ENCODE measurements at regions not wholly inside any gene's neighbourhood (a gene's known extent, or its start where the extent isn't known, plus 50 kb on each side); places are given as distances from the start of the nearest gene placed in this dataset.
"Not testable (repeated sequence)": the region's sequence is repeated elsewhere in the genome, so short reads cannot be mapped to it uniquely, and the experiment has no call there.

DNA sequence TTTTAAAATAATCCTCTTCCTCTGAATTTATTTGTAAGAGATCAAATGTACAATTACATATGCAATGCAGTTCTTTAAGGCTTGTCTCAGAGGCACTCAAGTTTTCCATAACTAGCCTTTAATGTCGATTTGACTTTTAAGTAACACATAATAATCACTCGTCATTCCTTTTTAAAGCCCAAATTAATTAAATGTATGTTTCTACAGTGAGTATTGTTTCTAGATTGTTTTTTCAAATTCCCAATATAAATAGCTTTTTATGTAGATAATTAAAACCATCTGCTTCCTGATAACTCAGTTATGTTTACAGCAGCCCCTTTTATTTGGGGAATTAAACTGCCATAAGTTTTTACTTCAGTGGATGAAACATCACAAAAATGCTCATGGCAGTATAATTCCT is 185.1 kb downstream of the ETNK1 start:
- H3K4me1 ChIP-seq (ENCODE audit: insufficient read depth, low read length): no peaks in the 10 kb centered on the region; the same call in 1 of the 2 replicates
- 100% methylated on average over 1 of the region's 2 CpGs for WGBS
- H3K9me3 ChIP-seq (ENCODE audit: insufficient read depth, low read depth, low read length): no peaks in the 10 kb centered on the region
- no peaks in the 10 kb centered on the region for H3K27me3 ChIP-seq (ENCODE audit: insufficient read depth, low read length)
- no peak overlapping the region for H3K4me3 ChIP-seq (ENCODE audit: low read length)
- H3K9ac ChIP-seq (ENCODE audit: low read depth, low read length): no peak overlapping the region
- no peaks in the 10 kb centered on the region for H3K36me3 ChIP-seq (ENCODE audit: insufficient read depth, low read length)
- no peak overlapping the region for H3K27ac ChIP-seq (ENCODE audit: low read depth, low read length)

DNA sequence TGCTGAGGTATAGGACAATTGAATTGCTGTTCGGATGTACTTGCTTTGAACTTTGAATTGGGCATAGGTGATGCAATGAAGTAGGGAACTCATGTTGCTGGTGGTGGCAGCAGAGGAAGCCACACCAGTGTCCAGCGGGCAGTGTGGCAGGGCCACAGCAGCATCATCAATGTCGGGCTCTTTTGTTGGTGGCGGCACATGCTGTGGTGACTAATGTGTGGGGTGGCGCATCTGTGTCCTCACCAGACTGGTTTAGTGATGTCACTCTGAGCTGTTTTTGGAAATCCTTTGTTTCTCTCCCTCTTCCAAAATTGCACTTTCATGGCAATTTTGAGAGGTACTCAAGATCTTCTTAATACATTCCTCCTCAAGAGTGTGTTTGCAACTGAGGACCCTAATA is 187.6 kb downstream of the ETNK1 start:
- no peak overlapping the region for H3K4me3 ChIP-seq (ENCODE audit: low read length)
- peaks cover 7% of the 10 kb centered on the region; the same call in 1 of the 2 replicates for H3K4me1 ChIP-seq (ENCODE audit: insufficient read depth, low read length)
- H3K9ac ChIP-seq (ENCODE audit: low read depth, low read length): no peak overlapping the region
- no peaks in the 10 kb centered on the region for H3K36me3 ChIP-seq (ENCODE audit: insufficient read depth, low read length)
- no peaks in the 10 kb centered on the region for H3K27me3 ChIP-seq (ENCODE audit: insufficient read depth, low read length)
- no peak overlapping the region for H3K27ac ChIP-seq (ENCODE audit: low read depth, low read length)
- no peaks in the 10 kb centered on the region for H3K9me3 ChIP-seq (ENCODE audit: insufficient read depth, low read depth, low read length)
- 93% methylated on average over 5 of the region's 5 CpGs for WGBS

DNA sequence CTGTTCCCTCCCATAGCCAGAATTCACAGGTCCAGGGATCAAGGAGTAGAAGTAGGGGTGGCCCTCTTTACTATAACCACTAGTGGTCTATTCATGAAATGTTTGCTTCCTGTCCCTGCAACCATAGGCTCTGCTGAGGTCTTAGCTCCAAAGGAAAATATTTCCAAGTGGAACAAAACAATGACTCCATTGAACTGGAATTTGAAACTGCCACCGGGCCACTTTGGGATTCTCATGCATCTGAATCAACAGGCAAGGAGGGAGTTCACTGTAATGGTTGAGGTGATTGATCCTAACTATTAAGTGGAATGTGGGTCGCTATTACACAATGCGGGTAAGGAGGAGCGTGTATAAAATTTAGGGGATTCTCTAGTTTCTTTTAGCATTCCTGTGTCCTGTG is 197.0 kb downstream of the ETNK1 start:
- peaks cover 3% of the 10 kb centered on the region; the same call in 1 of the 2 replicates for H3K9me3 ChIP-seq (ENCODE audit: insufficient read depth, low read depth, low read length)
- no peak overlapping the region for H3K9ac ChIP-seq (ENCODE audit: low read depth, low read length)
- no peak overlapping the region for H3K27ac ChIP-seq (ENCODE audit: low read depth, low read length)
- no peak overlapping the region for H3K4me3 ChIP-seq (ENCODE audit: low read length)
- H3K27me3 ChIP-seq (ENCODE audit: insufficient read depth, low read length): no peaks in the 10 kb centered on the region
- H3K36me3 ChIP-seq (ENCODE audit: insufficient read depth, low read length): no peaks in the 10 kb centered on the region
- 90% methylated on average over 4 of the region's 4 CpGs for WGBS
- H3K4me1 ChIP-seq (ENCODE audit: insufficient read depth, low read length): no peaks in the 10 kb centered on the region

DNA sequence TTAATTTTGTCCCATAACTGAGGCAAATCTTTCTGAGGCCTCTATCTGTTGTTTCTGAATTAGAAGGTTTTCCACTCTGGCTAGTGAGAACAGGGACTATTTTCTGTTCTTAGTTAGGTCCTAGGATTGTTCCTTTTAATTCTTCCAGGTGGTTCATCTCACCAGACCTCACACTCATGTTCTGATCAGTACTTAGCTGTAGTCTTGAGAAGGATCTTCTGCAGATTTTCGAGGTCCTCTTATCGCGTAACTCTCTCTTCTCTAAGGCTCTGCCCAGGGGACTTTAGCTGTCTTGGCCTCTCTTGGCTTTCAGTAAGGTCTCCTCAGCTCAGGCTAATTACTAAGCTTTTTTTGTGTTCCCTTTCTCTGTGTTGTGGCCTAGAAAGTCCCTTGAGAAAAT is 201.1 kb downstream of the ETNK1 start:
- Histone ChIP-seq H3K4me1 (ENCODE audit: insufficient read depth, low read length) (no peaks in the 10 kb centered on the region), H3K36me3 (ENCODE audit: insufficient read depth, low read length) (no peaks in the 10 kb centered on the region), H3K27me3 (ENCODE audit: insufficient read depth, low read length) (no peaks in the 10 kb centered on the region), H3K9me3 (ENCODE audit: insufficient read depth, low read depth, low read length) (peaks cover 3% of the 10 kb centered on the region; the same call in 1 of the 2 replicates), H3K27ac (ENCODE audit: low read depth, low read length) (no peak overlapping the region), H3K9ac (ENCODE audit: low read depth, low read length) (no peak overlapping the region), H3K4me3 (ENCODE audit: low read length) (no peak overlapping the region)
- WGBS: 95% methylated on average over 3 of the region's 3 CpGs

DNA sequence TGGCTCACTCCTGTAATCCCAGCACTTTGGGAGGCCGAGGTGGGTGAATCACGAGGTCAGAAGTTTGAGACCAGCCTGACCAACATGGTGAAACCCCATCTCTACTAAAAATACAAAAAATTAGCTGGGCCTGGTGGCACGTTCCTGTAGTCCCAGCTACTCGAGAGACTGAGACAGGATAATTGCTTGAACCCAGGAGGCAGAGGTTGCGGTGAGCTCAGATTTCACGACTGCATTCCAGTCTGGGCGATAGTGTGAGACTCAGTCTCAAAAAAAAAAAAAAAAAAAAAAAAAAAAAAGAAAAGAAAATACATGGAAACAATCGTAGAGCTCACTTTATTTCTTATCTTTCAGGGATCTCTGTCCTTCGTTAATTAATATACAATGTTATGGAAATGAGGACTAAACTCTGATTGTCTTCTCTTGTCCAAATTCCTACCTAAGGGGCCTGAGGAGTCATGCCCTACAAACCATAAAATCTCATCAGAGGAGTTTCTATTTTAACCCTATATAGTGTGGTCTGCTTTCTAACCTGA is 201.5 kb downstream of the ETNK1 start:
- not testable (repeated sequence) for H3K36me3 ChIP-seq (ENCODE audit: insufficient read depth, low read length); H3K4me1 ChIP-seq (ENCODE audit: insufficient read depth, low read length); H3K9ac ChIP-seq (ENCODE audit: low read depth, low read length); H3K27ac ChIP-seq (ENCODE audit: low read depth, low read length); H3K4me3 ChIP-seq (ENCODE audit: low read length); H3K9me3 ChIP-seq (ENCODE audit: insufficient read depth, low read depth, low read length); H3K27me3 ChIP-seq (ENCODE audit: insufficient read depth, low read length)
- 94% methylated on average over 7 of the region's 9 CpGs for WGBS

DNA sequence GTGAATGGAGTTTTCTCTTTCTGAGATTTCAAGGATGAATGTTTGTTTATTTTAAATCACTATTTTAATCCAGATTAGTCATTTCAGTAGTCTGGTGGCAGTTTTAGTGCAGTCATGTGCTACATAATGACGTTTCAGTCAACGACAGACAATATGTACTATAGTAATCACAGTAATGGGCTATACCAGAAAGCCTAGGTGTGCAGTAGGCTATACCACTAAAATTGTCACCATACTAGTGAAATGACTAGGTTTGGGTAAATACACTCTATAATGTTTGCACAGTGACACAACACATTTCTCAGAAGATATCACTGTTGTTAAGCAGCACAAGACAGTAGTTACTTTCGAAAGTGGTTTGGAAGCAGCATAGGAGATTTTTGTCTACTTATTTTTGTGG is 203.1 kb downstream of the ETNK1 start:
- Histone ChIP-seq H3K27ac (ENCODE audit: low read depth, low read length) (no peak overlapping the region), H3K27me3 (ENCODE audit: insufficient read depth, low read length) (no peaks in the 10 kb centered on the region), H3K9me3 (ENCODE audit: insufficient read depth, low read depth, low read length) (no peaks in the 10 kb centered on the region), H3K36me3 (ENCODE audit: insufficient read depth, low read length) (no peaks in the 10 kb centered on the region), H3K4me1 (ENCODE audit: insufficient read depth, low read length) (no peaks in the 10 kb centered on the region), H3K9ac (ENCODE audit: low read depth, low read length) (no peak overlapping the region), H3K4me3 (ENCODE audit: low read length) (no peak overlapping the region)
- 100% methylated on average over 1 of the region's 3 CpGs for WGBS

DNA sequence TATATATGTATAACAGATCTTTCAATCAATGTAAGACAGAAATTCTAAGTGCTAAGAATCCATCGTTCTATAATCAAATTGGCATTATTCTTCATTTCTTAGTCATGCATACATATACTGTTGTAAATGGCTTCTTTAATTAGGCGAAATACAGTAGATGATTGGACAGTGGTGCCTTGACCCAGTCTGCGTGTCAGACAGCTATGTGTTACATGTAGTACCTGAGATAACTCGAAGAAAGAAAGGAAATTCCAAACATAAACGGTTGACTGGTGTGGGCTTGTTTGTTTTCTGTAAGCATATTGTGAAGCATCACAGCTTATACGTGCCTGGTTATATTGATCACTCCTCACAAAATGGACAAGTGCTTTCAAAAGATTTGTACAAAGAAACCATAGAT is 210.5 kb downstream of the ETNK1 start:
- no peaks in the 10 kb centered on the region for H3K36me3 ChIP-seq (ENCODE audit: insufficient read depth, low read length)
- no peak overlapping the region for H3K4me3 ChIP-seq (ENCODE audit: low read length)
- H3K27ac ChIP-seq (ENCODE audit: low read depth, low read length): no peak overlapping the region
- no peak overlapping the region for H3K9ac ChIP-seq (ENCODE audit: low read depth, low read length)
- no peaks in the 10 kb centered on the region for H3K4me1 ChIP-seq (ENCODE audit: insufficient read depth, low read length)
- no peaks in the 10 kb centered on the region for H3K9me3 ChIP-seq (ENCODE audit: insufficient read depth, low read depth, low read length)
- no peaks in the 10 kb centered on the region for H3K27me3 ChIP-seq (ENCODE audit: insufficient read depth, low read length)
- WGBS: 96% methylated on average over 6 of the region's 6 CpGs

DNA sequence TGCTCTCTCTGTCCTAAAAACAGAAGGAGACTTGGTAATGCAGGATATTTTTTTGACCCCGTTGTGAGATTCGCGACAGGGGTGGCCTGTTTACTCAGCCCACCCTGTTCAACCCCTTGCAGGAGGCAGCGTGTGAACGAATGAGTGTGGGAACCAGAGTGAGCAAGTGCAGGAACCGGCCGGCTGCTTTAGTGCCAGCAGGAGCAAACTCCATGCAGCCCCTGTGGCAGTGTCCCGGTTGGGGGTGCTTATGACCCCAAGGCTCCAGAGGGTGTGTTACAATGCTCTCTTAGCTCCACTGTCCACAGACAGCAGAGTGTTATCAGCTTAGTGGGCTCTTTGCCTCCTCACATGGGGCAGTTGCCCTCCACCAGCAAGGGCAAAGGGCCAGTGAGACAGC is 225.2 kb downstream of the ETNK1 start:
- H3K4me3 ChIP-seq (ENCODE audit: low read length): no peak overlapping the region
- H3K9me3 ChIP-seq (ENCODE audit: insufficient read depth, low read depth, low read length): no peaks in the 10 kb centered on the region
- no peaks in the 10 kb centered on the region for H3K36me3 ChIP-seq (ENCODE audit: insufficient read depth, low read length)
- peaks cover 10% of the 10 kb centered on the region for H3K4me1 ChIP-seq (ENCODE audit: insufficient read depth, low read length)
- 95% methylated on average over 8 of the region's 8 CpGs for WGBS
- H3K27ac ChIP-seq (ENCODE audit: low read depth, low read length): no peak overlapping the region
- no peaks in the 10 kb centered on the region for H3K27me3 ChIP-seq (ENCODE audit: insufficient read depth, low read length)
- H3K9ac ChIP-seq (ENCODE audit: low read depth, low read length): no peak overlapping the region

DNA sequence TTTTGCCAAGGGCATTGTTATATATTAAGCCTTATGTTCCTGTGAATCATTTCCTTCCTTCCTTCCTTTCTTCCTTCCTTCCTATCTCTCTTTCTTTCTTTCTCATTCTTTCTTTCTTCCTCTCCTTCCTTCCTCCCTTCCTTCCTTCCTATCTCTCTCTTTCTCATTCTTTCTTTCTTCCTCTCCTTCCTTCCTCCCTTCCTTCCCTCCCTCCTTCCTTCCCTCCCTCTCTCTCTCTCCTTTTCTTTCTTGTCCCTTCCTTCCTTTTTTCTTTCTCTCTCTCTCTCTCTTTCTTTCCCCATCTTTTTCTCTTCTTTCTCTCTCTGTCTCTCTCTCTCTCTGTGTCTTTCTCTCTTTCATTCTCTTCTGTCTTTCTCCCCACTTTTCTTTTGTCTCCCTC is 226.6 kb downstream of the ETNK1 start:
- Histone ChIP-seq H3K27me3 (ENCODE audit: insufficient read depth, low read length) (no peaks in the 10 kb centered on the region), H3K9me3 (ENCODE audit: insufficient read depth, low read depth, low read length) (no peaks in the 10 kb centered on the region), H3K27ac (ENCODE audit: low read depth, low read length) (no peak overlapping the region), H3K9ac (ENCODE audit: low read depth, low read length) (no peak overlapping the region), H3K4me3 (ENCODE audit: low read length) (no peak overlapping the region), H3K4me1 (ENCODE audit: insufficient read depth, low read length) (peaks cover 18% of the 10 kb centered on the region), H3K36me3 (ENCODE audit: insufficient read depth, low read length) (no peaks in the 10 kb centered on the region)

DNA sequence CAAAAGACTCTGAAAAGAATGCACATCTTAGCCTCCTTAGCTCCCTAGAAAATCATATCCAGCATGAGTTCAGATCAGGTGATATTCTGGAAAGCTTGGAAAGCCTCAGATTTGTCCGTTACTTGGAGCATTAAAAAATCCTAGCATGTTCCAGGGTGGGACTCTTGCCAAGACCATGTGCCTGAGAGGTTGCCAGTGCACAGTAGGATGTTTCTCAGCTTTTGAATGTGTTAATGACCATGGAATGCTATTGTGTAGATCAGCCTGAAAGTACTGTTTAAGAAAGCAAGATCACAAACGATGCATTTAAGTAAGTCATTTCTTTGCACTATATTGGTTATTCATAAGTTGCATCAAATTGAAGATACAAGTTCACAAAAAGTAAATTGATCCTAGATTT is 230.5 kb downstream of the ETNK1 start:
- WGBS: 59% methylated on average over 1 of the region's 2 CpGs
- Histone ChIP-seq H3K4me3 (ENCODE audit: low read length) (no peak overlapping the region), H3K27me3 (ENCODE audit: insufficient read depth, low read length) (no peaks in the 10 kb centered on the region), H3K9ac (ENCODE audit: low read depth, low read length) (no peak overlapping the region; the same call in 1 of the 2 replicates), H3K36me3 (ENCODE audit: insufficient read depth, low read length) (no peaks in the 10 kb centered on the region), H3K4me1 (ENCODE audit: insufficient read depth, low read length) (peaks cover 18% of the 10 kb centered on the region), H3K27ac (ENCODE audit: low read depth, low read length) (no peak overlapping the region), H3K9me3 (ENCODE audit: insufficient read depth, low read depth, low read length) (no peaks in the 10 kb centered on the region)

DNA sequence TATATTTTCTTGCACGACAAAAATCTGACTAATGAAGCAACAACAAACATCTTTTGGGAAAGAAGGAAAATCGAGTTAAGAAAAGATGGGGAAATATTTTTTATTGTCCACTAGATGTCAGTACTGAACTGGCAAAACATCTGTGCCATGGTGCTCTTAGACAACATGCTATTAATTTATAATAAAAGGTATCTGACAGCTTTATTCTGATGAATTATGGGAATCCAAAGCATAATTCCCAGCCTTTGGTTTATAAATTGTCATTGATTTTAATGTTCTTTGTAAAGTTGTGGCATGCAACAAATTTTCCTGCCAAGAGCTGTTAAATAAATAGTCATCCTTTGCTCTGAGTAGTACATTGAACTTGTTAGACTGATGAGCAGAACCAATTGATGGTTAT is 231.2 kb downstream of the ETNK1 start:
- H3K9me3 ChIP-seq (ENCODE audit: insufficient read depth, low read depth, low read length): no peaks in the 10 kb centered on the region
- H3K9ac ChIP-seq (ENCODE audit: low read depth, low read length): no peak overlapping the region
- no peak overlapping the region for H3K4me3 ChIP-seq (ENCODE audit: low read length)
- no peak overlapping the region for H3K27ac ChIP-seq (ENCODE audit: low read depth, low read length)
- H3K4me1 ChIP-seq (ENCODE audit: insufficient read depth, low read length): peaks cover 22% of the 10 kb centered on the region
- no peaks in the 10 kb centered on the region for H3K27me3 ChIP-seq (ENCODE audit: insufficient read depth, low read length)
- WGBS: 14% methylated on average over 1 of the region's 2 CpGs
- no peaks in the 10 kb centered on the region for H3K36me3 ChIP-seq (ENCODE audit: insufficient read depth, low read length)

DNA sequence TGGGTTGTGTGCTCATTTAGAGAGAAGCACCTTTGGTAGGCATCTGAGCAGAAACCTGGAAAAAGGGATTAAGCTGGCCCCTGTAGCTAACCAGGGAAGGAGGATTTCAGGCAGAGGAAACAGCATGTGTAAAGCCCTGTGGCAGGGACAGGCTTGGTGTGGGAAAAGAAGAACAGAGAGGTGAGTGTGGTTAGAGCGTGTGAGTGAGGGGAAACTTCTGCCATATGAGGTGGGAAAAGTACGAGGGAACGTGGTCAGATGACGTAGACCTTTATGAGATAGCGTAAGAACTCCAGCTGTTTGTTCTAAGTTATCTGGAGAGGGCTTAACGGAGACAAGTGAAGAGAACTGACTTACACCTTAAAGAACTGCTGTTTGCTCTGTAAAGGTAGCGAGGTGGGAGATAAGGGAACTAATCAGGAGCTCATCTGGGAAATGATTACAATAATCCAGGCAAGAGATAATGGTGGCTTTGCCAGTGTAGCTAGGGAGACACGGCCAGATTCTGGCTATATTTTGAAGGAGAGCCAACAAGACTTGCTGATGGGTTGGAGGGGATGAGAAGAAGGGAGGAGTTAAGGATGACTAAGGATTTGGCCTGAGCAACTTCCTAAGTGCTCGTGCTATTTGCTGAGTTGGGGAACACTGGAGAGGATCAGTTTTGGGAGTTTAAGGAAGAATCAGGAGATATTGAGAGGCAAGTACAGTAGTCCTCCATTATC is 234.0 kb downstream of the ETNK1 start:
- no peak overlapping the region for H3K4me3 ChIP-seq (ENCODE audit: low read length)
- H3K9me3 ChIP-seq (ENCODE audit: insufficient read depth, low read depth, low read length): no peaks in the 10 kb centered on the region
- no peaks in the 10 kb centered on the region for H3K36me3 ChIP-seq (ENCODE audit: insufficient read depth, low read length)
- H3K4me1 ChIP-seq (ENCODE audit: insufficient read depth, low read length): peaks cover 22% of the 10 kb centered on the region
- H3K27ac ChIP-seq (ENCODE audit: low read depth, low read length): peak overlapping the region; percentile 10; the same call in 1 of the 2 replicates
- WGBS: 83% methylated on average over 9 of the region's 9 CpGs
- no peak overlapping the region for H3K9ac ChIP-seq (ENCODE audit: low read depth, low read length)
- H3K27me3 ChIP-seq (ENCODE audit: insufficient read depth, low read length): no peaks in the 10 kb centered on the region

All from HUES64 (cell line).